Muscle layer of colon (tissue), 2 donors: ENCODE measurements at regions not wholly inside any gene's neighbourhood (a gene's known extent, or its start where the extent isn't known, plus 50 kb on each side); places are given as distances from the start of the nearest gene placed in this dataset.
"Not testable (repeated sequence)": the region's sequence is repeated elsewhere in the genome, so short reads cannot be mapped to it uniquely, and the experiment has no call there.

ENCODE experiments used
- H3K27ac ChIP-seq: one replicate; pipeline ENCODE4 v1.7.0; 2013; ENCODE audit warnings: low read depth, mild to moderate bottlenecking, low read length, moderate library complexity
- H3K27me3 ChIP-seq, 2 donors: one replicate each; pipeline ENCODE4 v1.7.0; 2013; ENCODE audit warnings: low read length in 2 of 2, mild to moderate bottlenecking in 2 of 2; ENCODE audit not compliant: insufficient read depth in 2 of 2, control insufficient read depth in 1 of 2
- H3K36me3 ChIP-seq: one replicate; pipeline ENCODE4 v1.7.0; 2013; ENCODE audit warnings: mild to moderate bottlenecking, low read length; ENCODE audit not compliant: insufficient read depth
- H3K4me1 ChIP-seq: one replicate; pipeline ENCODE4 v1.7.0; 2013; ENCODE audit warnings: mild to moderate bottlenecking, low read length; ENCODE audit not compliant: insufficient read depth
- H3K4me3 ChIP-seq, 2 donors: one replicate each; pipeline ENCODE4 v1.7.0; 2013; ENCODE audit warnings: low read length in 2 of 2, low read depth in 1 of 2, mild to moderate bottlenecking in 1 of 2, moderate library complexity in 1 of 2
- H3K9ac ChIP-seq: one replicate; pipeline ENCODE4 v1.7.0; 2013; ENCODE audit warnings: low read length
- H3K9me3 ChIP-seq: one replicate; pipeline ENCODE4 v1.7.0; 2013; ENCODE audit warnings: mild to moderate bottlenecking, low read length
- donor health status: abdominal sarcoma.
- donor health status: Adenocarcinoma of cecum.

DNA sequence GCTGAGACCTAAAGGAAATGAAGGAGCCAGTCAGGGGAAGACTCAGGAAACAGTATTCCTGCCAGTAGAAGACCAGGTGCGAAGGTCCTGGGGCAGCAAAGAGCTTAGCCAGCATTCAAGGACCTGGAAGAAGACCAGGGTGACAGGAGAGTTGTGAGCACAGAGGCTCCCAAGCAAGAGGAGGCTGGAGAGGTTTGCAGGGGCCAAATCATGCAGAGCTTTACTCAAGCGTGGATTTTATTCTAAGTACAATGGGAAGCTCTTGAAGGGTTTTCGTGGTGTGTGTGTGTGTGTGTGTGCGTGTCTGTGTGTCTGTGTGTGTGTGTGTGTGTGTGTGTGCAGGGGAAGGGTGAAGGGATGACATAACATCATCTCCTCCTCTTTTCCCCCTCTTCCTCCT is 200.7 kb upstream of the IRF2BP2 start:
- not testable (repeated sequence) for H3K9me3 ChIP-seq, H3K27ac ChIP-seq, H3K27me3 ChIP-seq, H3K36me3 ChIP-seq, H3K4me3 ChIP-seq, H3K4me1 ChIP-seq, H3K9ac ChIP-seq

DNA sequence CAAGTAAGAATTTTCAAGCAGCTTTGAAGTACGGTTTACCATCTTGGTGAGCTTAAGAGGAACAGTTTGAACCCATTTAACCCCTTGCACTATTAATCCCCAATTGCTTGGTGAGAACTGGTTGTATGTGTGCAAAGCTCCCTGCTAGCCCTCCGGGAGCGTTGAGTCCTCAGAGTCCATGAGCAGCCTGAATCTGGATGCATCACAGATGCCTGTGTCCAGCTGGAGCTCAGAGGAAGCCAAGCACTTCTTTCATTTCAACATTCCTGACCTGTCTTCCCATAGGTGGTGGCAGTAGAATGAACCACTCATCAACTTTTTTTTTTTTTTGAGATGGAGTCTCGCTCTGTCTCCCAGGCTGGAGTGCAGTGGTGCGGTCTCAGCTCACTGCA is 199.9 kb upstream of the IRF2BP2 start:
- not testable (repeated sequence) for H3K27ac ChIP-seq, H3K9ac ChIP-seq, H3K27me3 ChIP-seq, H3K9me3 ChIP-seq, H3K36me3 ChIP-seq, H3K4me1 ChIP-seq, H3K4me3 ChIP-seq

DNA sequence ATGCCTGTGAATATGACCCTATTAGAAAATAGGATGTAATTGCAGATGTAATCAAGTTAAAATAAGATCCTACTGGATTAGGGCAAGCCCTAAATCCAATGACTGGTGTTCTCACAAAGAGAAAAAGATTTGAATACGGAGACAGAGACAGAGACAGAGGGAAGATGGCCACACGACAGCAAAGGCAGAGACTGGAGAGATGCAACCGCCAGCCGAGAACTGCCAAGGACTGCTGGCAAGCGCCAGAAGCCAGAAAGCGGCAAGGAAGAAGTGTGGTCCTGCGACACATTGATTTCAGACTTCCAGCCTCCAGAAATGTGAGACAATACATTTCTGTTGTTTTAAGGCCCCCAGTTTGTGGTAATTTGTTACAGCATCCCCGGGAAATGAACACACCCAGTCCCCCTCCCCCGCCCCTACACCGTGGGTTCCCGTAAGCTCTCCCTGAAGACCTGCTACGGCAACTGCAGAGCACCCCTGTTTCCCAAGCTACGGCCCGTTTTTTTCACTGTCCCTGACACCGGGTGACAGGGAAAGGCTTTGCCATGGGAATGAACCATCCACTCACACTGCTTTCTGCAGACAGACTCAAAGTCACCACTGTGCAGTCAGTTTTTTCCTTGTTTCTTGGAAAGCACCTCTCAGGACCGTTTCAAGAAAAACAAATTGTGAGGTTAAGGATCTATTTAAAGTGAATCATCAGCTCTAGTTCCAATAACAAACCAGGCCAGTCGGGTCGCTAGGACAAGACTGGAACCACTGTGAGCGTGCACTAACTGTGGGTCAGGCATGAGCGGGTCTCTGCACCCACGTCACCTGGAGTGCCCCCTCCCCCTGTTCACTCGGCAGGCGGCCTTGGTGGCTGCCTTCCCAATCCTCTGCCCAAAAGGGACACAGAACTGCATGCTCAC is 199.2 kb upstream of the IRF2BP2 start:
- not testable (repeated sequence) for H3K27ac ChIP-seq

DNA sequence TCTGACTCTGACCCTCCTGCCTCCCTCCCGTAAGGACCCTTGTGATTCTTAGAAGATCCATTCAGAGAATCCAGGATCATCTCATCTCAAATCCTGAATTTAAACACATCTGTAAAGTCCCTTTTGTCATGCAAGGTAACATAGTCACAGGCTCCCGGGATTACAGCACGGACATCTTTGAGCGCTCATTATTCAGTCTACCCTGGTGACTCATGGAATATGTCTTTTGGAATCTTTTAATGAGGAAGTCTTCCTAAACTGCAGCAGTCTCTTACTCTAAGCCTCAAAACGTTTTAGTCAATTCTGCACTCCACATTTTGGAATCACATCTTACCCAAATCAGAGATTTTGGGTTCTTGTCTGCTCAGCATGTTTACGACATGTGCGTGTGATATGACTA is 198.5 kb upstream of the IRF2BP2 start:
- not testable (repeated sequence) for H3K27ac ChIP-seq, H3K36me3 ChIP-seq

More for the DNA sequence above, 199.2 kb upstream of the IRF2BP2 start:
- H3K36me3 ChIP-seq, H3K27me3 ChIP-seq, H3K9me3 ChIP-seq, H3K4me1 ChIP-seq, H3K4me3 ChIP-seq, H3K9ac ChIP-seq: not testable (repeated sequence)

DNA sequence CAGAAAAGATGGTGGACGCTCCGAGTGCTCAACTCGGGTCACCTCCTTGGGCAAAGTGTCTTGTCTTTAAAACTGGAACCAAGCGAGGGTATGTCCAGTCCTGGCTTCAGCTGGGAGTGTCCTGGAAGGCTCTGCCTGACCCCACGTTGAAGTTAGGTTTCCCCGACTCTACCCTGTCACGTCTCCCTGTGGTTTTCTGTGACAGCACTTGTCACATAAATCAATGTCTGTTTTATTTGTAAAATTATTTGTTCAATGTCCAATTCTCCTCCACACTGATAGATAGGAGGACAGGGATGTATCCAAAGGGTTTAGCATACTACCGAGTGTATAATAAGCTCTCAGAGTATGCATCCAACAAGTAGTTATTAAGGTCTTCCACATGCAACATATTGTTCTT is 197.7 kb upstream of the IRF2BP2 start:
- H3K4me1 ChIP-seq, H3K4me3 ChIP-seq, H3K27me3 ChIP-seq, H3K9me3 ChIP-seq, H3K9ac ChIP-seq, H3K36me3 ChIP-seq, H3K27ac ChIP-seq: not testable (repeated sequence)

More for the DNA sequence above, 198.5 kb upstream of the IRF2BP2 start:
- not testable (repeated sequence) for H3K4me3 ChIP-seq, H3K9me3 ChIP-seq, H3K9ac ChIP-seq, H3K27me3 ChIP-seq, H3K4me1 ChIP-seq

DNA sequence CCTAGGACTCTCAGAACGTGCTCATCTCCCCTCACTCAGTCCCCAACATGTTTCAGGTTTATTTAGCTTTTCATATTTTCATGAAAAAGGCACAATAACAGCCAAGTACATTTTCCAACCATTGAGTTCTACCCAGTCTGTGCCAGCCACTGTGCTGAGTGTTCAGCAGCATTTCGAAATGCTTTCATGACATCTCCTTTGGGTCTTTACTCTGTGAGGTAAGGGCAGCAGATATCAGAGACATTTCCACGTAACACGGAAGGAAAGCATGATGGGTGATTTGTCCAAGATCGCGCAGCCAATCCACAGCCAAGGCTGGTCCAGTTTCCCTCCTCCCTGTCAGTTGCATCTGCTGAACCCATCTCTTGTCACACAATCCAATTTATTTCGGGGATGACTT is 192.6 kb upstream of the IRF2BP2 start:
- H3K36me3 ChIP-seq, H3K4me3 ChIP-seq, H3K4me1 ChIP-seq, H3K27me3 ChIP-seq, H3K27ac ChIP-seq, H3K9me3 ChIP-seq, H3K9ac ChIP-seq: not testable (repeated sequence)

DNA sequence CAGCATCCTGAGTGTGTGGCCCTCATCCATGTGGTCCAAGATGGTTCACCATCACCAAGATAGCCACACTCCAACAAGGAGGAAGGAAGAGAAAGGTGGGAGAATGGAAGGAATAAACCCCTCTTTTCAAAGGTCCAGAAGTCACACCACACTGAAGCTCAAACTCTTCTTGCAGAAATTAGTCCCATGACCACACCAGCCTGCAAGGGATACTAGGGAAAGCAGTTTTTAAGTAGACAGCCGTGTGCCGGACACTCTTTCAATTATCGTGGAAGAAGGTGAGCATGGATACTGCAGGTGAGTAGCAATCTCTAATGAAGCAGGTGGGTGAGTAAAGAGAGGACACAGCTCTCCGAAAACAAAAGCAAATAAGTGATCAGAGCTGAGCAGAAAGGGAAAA is 191.7 kb upstream of the IRF2BP2 start:
- not testable (repeated sequence) for H3K27me3 ChIP-seq, H3K4me3 ChIP-seq, H3K4me1 ChIP-seq, H3K9ac ChIP-seq, H3K9me3 ChIP-seq, H3K36me3 ChIP-seq, H3K27ac ChIP-seq

DNA sequence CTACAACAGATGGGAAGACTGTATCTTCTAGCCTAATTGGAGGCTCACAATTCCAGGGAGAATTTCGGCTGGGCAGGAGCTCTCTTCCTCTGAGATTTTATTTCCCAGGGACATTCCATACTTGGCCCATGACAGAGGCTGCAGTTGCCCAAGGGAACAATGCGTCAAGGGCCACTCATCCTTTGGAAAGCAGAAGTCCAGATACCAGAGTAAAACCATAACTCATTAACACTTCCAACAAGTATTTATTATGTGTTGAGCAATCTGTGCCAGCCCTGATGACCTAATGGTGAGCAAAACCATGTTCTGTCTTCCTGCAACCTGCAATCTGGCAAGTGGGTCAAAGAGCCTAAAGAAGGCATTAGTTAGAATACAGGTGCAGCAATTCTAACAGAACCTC is 191.2 kb upstream of the IRF2BP2 start:
- H3K27me3 ChIP-seq, H3K4me3 ChIP-seq, H3K27ac ChIP-seq, H3K4me1 ChIP-seq, H3K9ac ChIP-seq, H3K36me3 ChIP-seq, H3K9me3 ChIP-seq: not testable (repeated sequence)

DNA sequence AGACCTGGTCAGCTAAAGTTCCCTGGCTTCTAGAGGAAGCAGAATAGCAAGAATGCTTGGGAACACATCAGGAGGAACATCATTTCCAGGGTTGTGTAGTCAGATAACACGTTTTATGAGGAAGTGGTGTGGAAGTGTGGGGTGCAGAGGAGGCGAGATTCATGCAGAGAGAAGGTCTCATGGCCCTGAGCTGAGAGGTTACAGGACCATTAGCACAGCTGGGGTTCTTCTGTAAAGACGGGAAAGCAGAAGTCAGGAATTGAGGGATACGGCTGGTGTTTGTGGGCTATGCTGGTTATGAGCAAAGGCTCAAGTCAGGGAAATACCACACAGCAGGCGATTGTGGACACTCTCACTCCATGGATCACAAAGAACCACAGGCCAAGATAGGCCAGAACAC is 190.6 kb upstream of the IRF2BP2 start:
- H3K4me1 ChIP-seq, H3K9me3 ChIP-seq, H3K9ac ChIP-seq, H3K36me3 ChIP-seq, H3K4me3 ChIP-seq, H3K27ac ChIP-seq, H3K27me3 ChIP-seq: not testable (repeated sequence)

DNA sequence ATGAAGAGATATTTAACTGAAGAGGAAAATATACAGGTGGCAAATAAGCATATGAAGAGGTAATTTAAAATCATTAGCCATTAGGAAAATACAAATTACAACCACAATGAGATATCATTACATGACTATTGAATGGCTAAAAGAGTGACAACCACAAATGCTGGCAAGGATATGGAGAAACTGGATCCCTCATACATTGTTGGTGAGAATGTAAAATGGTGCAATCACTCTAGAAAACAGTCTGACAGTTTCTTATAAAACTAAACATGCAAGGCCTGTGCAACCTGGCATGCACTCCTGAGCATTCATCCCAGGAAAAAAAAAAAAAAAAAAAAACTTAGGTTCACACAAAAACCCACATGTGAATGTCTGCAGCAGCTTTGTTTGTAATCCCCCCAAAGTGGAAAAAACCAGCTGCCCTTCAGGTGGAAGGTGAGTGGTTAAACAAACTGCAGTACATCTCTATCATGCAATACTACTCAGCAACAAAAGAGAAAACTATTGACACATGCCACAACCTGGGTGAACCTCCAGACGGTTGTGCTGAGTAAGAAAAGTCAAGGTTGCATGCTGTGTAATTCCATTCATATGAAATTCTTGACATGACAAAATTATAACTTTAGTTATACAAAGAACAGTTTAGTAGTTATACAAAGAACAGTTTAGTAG is 189.2 kb upstream of the IRF2BP2 start:
- H3K27ac ChIP-seq, H3K4me1 ChIP-seq, H3K27me3 ChIP-seq, H3K4me3 ChIP-seq, H3K9ac ChIP-seq, H3K9me3 ChIP-seq, H3K36me3 ChIP-seq: not testable (repeated sequence)

DNA sequence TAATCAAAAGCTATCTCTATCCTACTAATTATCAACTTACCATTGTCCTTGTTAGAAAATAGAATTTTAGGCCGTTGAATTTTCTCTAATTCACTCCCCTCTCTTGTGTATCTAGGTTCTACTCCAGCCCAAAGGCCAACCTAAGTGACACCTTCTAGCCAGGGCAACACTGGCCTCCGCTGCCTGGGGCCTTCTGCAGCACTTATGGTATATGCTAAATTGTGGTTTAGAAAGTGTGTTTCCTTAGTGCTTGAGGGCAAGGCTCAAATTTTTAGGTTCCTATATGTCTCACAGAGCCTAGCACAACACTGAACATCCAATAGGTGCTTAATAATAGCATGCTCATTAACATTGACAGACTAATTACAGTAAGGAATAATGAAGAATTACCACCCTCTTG is 187.2 kb upstream of the IRF2BP2 start:
- H3K27me3 ChIP-seq, H3K9me3 ChIP-seq, H3K27ac ChIP-seq, H3K4me1 ChIP-seq, H3K36me3 ChIP-seq, H3K4me3 ChIP-seq, H3K9ac ChIP-seq: not testable (repeated sequence)

DNA sequence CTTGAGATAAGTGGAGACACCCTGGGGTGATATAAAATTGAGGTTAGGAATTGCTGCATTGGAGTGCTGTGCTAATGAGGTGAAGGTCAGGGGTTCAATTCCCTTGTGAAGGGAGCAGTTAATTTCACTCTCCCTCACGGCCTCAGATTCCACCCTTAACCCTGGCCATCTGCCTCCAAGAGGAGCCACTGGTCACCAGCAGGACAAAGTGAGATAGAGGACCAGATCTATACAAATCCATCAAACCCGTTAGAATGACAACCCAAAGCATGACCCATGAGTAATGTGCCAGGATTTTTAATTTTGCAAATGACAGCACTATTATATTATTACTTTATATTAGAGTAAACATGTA is 186.4 kb upstream of the IRF2BP2 start:
- H3K9me3 ChIP-seq, H3K27me3 ChIP-seq, H3K4me1 ChIP-seq, H3K27ac ChIP-seq, H3K4me3 ChIP-seq, H3K36me3 ChIP-seq, H3K9ac ChIP-seq: not testable (repeated sequence)
